ENCODE measurements at regions not wholly inside any gene's neighbourhood (a gene's known extent, or its start where the extent isn't known, plus 50 kb on each side); places are given as distances from the start of the nearest gene placed in this dataset.

GRCh38 chr4:8791609-8792008 lies 80.0 kb downstream of the HMX1 start:
- intact Hi-C loops (cut with DNase I): no loop called here
- TF ChIP-seq POLR2A (IDR thresholded peaks at IDR 0.05) (no peak), CTCF (IDR thresholded peaks at IDR 0.05) (no peak), POLR2AphosphoS5 (IDR thresholded peaks at IDR 0.05) (no peak)
- Histone ChIP-seq H3K27me3 (replicated peaks; ENCODE audit: insufficient read depth) (peaks cover 8% of the 10 kb centered on the region), H3K9me3 (no peaks in the 10 kb centered on the region), H3K27ac (no peak overlapping the region), H3K4me1 (replicated peaks) (no peaks in the 10 kb centered on the region), H3K4me3 (no peak overlapping the region), H3K36me3 (no peaks in the 10 kb centered on the region)
- WGBS: 74% methylated on average over 9 of the region's 9 CpGs
- DNase-seq (ENCODE audit: low spot score): no peak

DNA sequence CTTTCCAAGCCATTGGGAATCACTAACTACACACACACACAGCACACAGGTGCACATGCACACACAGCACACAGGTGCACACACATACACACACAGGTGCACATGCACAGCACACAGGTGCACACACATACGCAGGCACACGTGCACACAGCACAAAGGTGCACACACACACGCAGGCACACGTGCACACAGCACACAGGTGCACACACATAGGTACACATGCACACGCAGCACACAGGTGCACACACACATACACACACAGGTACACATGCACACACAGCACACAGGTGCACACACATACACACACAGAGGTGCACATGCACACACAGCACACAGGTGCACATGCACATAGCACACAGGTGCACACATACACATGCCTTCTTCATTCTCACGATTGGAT lies 80.9 kb downstream of the HMX1 start:
- intact Hi-C loops (cut with DNase I): no loop called here
- TF ChIP-seq CTCF (IDR thresholded peaks at IDR 0.05): no peak
- no peak for TF ChIP-seq POLR2A (IDR thresholded peaks at IDR 0.05)
- TF ChIP-seq POLR2AphosphoS5 (IDR thresholded peaks at IDR 0.05): no peak
- no peaks in the 10 kb centered on the region for H3K36me3 ChIP-seq
- 90% methylated on average over 6 of the region's 6 CpGs for WGBS
- DNase-seq (ENCODE audit: low spot score): no peak
- H3K27ac ChIP-seq: no peak overlapping the region
- no peaks in the 10 kb centered on the region for H3K9me3 ChIP-seq
- H3K27me3 ChIP-seq (replicated peaks; ENCODE audit: insufficient read depth): peaks cover 9% of the 10 kb centered on the region
- H3K4me1 ChIP-seq (replicated peaks): no peaks in the 10 kb centered on the region
- H3K4me3 ChIP-seq: no peak overlapping the region

DNA sequence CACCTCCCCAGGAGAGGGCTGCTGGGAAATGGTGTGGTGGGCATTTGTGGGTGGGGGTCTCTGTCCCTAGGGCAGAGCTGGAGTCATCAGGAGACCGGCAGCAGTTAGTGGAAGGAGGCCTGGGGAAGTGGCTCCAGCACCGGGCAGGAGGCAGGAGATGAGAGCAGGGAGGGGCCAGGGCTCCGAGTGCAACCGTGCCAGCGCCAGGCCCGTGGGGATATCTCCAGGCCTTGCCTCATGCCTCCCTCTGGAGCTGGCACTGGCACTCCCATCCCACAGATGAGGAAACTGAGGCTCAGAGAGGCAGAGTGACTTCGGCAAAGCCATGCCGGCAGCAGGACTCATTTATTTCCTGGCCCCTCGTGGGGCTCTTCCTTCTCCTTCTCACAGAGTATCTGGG lies 83.5 kb downstream of the HMX1 start:
- Histone ChIP-seq H3K27ac (no peak overlapping the region), H3K4me1 (replicated peaks) (no peaks in the 10 kb centered on the region), H3K27me3 (replicated peaks; ENCODE audit: insufficient read depth) (peaks cover 8% of the 10 kb centered on the region), H3K9me3 (no peaks in the 10 kb centered on the region), H3K4me3 (no peak overlapping the region), H3K36me3 (no peaks in the 10 kb centered on the region)
- DNase-seq (ENCODE audit: low spot score): no peak
- intact Hi-C loops (cut with DNase I): no loop called here
- 79% methylated on average over 9 of the region's 9 CpGs for WGBS
- no peak for TF ChIP-seq POLR2AphosphoS5 (IDR thresholded peaks at IDR 0.05)
- TF ChIP-seq CTCF (IDR thresholded peaks at IDR 0.05): no peak
- TF ChIP-seq POLR2A (IDR thresholded peaks at IDR 0.05): no peak

- Histone ChIP-seq H3K4me1 (replicated peaks) (no peaks in the 10 kb centered on the region), H3K36me3 (no peaks in the 10 kb centered on the region), H3K4me3 (no peak overlapping the region), H3K27me3 (replicated peaks; ENCODE audit: insufficient read depth) (peaks cover 10% of the 10 kb centered on the region), H3K27ac (no peak overlapping the region), H3K9me3 (no peaks in the 10 kb centered on the region)
- intact Hi-C loops (cut with DNase I): no loop called here
- no peak for DNase-seq (ENCODE audit: low spot score)
- no peak for TF ChIP-seq POLR2AphosphoS5 (IDR thresholded peaks at IDR 0.05)
- TF ChIP-seq CTCF (IDR thresholded peaks at IDR 0.05): no peak
- TF ChIP-seq POLR2A (IDR thresholded peaks at IDR 0.05): no peak
- WGBS: 63% methylated on average over 16 of the region's 16 CpGs
These were observed 85.5 kb downstream of the HMX1 start for GRCh38 chr4:8786166-8786565.

DNA sequence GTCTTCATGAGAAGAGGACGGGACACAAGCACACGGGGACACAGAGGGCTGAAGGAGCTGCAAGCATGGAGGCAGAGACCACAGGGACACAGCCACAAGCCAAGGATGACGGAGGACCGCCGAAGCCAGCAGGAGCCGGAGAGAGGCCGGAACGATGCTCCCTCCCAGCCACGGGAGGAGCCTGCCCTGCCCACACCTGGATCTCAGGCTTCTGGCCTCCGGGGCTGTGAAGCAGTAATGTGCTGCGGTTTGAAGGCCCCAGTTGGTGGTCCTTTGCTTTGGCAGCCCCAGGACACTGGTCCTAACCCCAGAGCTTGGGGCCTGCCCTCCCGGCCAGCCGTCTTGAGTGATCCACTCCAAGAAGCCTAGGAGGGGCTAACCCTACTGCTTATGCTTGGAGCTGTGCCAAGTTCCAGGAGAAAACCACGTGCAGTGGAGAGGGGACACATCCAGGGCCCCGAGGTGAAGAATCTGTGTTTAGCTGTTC lies 85.9 kb downstream of the HMX1 start:
- Histone ChIP-seq H3K4me3 (no peak overlapping the region), H3K27ac (no peak overlapping the region), H3K9me3 (no peaks in the 10 kb centered on the region), H3K36me3 (no peaks in the 10 kb centered on the region), H3K27me3 (replicated peaks; ENCODE audit: insufficient read depth) (peaks cover 10% of the 10 kb centered on the region), H3K4me1 (replicated peaks) (no peaks in the 10 kb centered on the region)
- intact Hi-C loops (cut with DNase I): no loop called here
- TF ChIP-seq POLR2A (IDR thresholded peaks at IDR 0.05): no peak
- TF ChIP-seq CTCF (IDR thresholded peaks at IDR 0.05): no peak
- TF ChIP-seq POLR2AphosphoS5 (IDR thresholded peaks at IDR 0.05): no peak
- DNase-seq (ENCODE audit: low spot score): no peak
- WGBS: 77% methylated on average over 14 of the region's 15 CpGs
